IPS DF 4.7 (cell line): ENCODE measurements at regions not wholly inside any gene's neighbourhood (a gene's known extent, or its start where the extent isn't known, plus 50 kb on each side); places are given as distances from the start of the nearest gene placed in this dataset.

Experiments
- DNase-seq: peaks from one replicate; pipeline ENCODE4 v3.0.0-alpha.2; 2013; ENCODE audit warnings: low spot score; ENCODE audit errors: extremely low read depth

GRCh38 chr5:91885291-91886265 is 502.5 kb upstream of the ARRDC3 start:
- no peak for DNase-seq

GRCh38 chr5:91884036-91884435 is 500.9 kb upstream of the ARRDC3 start:
- no peak for DNase-seq

GRCh38 chr5:91875196-91875779 is 492.2 kb upstream of the ARRDC3 start:
- no peak for DNase-seq

DNA sequence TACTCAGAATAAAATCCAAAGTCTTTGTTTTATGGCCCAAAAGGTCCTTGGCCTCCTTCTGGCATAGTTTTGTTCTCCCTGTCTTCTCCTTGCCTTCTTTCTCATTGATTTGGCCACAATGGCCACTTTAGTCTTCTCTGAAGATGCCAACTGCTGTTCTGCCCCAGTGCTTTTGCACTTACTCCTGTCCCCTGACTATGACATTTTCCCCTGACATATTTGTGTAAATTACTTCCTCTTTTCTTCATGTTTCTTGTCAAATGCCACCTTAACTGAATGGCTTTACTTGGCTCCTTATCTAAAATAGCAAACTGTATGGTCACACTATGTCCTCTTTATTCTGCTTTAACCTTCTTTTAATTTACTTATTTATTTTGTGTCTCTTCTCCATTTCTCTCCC is 484.7 kb upstream of the ARRDC3 start:
- DNase-seq, result no peak

GRCh38 chr5:91865915-91866314 is 482.8 kb upstream of the ARRDC3 start:
- DNase-seq, result no peak

GRCh38 chr5:91864962-91865361 is 481.8 kb upstream of the ARRDC3 start:
- DNase-seq, result no peak

- no peak for DNase-seq
Observed at GRCh38 chr5:91851670-91852069, 468.6 kb upstream of the ARRDC3 start.

DNA sequence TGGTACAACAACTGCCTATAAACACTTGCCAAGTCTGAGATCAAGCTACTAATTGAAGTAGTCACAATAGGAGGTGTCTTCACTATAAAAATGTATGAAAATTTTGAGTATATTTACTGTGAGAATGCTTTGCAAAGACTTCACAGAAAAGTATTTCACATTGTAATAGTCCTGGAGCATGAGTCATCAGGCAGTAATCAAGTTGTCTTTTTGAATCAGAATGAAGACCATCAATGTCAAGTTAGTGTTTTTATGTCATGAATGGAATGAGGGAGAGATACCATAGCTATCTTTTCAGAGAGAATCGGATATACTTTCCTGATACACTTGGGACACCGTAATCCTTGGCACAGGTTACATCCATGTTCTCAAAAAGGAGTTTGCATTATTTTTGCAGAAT is 466.9 kb upstream of the ARRDC3 start:
- no peak for DNase-seq

DNA sequence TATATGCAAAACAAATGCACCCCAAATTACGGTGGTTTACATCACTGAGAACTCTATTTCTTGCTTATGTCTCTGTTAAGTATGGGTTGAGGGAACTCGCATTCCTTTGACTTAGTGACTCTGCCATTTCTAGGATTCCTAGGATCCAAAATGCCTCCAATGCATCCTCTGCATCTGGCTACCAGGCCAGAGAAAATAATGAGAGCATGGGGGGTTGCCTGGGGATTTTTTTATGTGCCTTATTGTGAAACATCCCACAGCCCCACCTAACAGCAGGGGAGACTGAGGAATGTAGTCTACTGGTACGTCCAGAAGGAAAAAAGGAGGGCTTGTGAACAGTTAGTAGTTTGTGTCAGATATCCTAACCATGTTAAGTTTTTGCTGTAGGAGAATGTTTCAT is 466.0 kb upstream of the ARRDC3 start:
- DNase-seq, result no peak

- no peak for DNase-seq
Observed at GRCh38 chr5:91848453-91848852, 465.3 kb upstream of the ARRDC3 start.

DNA sequence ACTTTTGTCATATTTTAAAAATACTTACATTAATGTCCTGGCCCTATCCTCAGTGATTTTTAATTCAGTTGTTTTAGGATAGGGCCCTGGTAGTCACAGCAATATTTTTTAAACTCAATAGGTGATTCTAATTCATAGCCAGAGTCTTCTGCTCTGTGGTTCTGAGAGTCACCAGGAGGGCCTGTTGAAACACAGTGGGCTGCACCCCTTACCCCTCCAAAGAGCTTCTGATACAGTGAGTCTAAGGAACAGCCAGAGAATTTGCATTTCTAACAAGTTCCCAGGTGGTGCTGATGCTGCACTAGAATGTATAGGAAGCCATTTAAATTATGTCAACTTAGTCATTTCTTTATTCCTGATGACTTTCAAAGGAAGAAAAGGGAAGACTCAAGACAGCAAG is 458.3 kb upstream of the ARRDC3 start:
- no peak for DNase-seq

- no peak for DNase-seq
Observed at GRCh38 chr5:91840412-91840811, 457.3 kb upstream of the ARRDC3 start.

GRCh38 chr5:91839721-91840120 is 456.6 kb upstream of the ARRDC3 start:
- no peak for DNase-seq

- DNase-seq, result no peak
Observed at GRCh38 chr5:91839233-91839632, 456.1 kb upstream of the ARRDC3 start.

- DNase-seq, result no peak
Observed at GRCh38 chr5:91830361-91830953, 447.3 kb upstream of the ARRDC3 start.

GRCh38 chr5:91825618-91826017 is 442.5 kb upstream of the ARRDC3 start:
- no peak for DNase-seq

- no peak for DNase-seq
Observed at GRCh38 chr5:91824406-91824805, 441.3 kb upstream of the ARRDC3 start.

- DNase-seq, result no peak
Observed at GRCh38 chr5:91820874-91821273, 437.8 kb upstream of the ARRDC3 start.

DNA sequence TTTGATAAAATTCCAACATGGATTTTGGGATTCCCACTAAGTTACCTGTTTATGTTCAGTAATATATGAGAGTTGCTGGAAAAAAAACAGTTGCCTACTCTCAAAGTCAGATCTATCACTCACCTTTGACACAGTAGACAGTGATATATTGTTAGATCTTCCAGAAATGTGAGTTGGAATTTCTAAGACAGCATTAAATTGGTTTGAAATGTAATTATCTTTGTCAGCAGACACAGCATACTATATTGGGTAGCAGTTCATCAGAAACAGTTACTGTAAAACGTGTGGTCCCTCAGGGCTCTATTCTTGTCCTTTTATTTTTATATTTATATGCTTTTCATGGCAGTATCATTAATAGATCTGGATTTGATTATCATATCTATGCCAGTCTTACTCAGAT is 433.6 kb upstream of the ARRDC3 start:
- no peak for DNase-seq

GRCh38 chr5:91797576-91797975 is 414.5 kb upstream of the ARRDC3 start:
- DNase-seq, result no peak

- DNase-seq, result no peak
Observed at GRCh38 chr5:91794856-91795548, 411.9 kb upstream of the ARRDC3 start.

DNA sequence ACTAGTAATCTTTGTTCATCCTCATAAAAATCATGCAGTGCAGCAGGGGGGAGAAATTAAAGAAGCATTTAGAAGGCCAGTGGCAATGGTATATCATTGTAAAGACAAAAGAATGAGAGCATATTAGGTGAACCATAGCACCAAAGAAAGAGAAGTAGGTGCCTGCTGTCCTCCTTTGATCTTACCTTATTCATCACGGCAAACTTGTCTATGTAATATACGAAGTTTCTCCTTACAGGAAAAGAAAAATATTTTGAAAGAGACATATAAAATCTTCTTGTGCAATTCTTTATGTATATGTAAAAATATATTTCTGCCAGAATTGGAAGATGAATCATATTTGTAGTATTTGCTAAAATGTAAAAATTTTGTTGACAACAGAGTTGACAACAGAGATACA is 411.3 kb upstream of the ARRDC3 start:
- DNase-seq, result no peak
